Panc1 (cell line): ENCODE measurements at regions not wholly inside any gene's neighbourhood (a gene's known extent, or its start where the extent isn't known, plus 50 kb on each side); places are given as distances from the start of the nearest gene placed in this dataset.

ENCODE experiments used
- ATAC-seq: fragments of 200-7000 bp; cut with Tn5 transposase; 2 replicates; pipeline ENCODE4 v1.9.1; 2020; ENCODE audit warnings: mild to moderate bottlenecking, moderate library complexity
- BruUV-seq: library from RNA; stranded (reverse); fragments of 400-500 nt; replicated peaks from 2 replicates; lab custom pipeline; 2021; lab: Mats Ljungman, UMichigan
- CTCF ChIA-PET: fragments of 300-600 bp; sonication (Branson Sonifier 250); formaldehyde crosslinking; loops from one replicate; lab custom pipeline; 2022; ENCODE audit warnings: antibody characterized with exemption; lab: Charles Lee
- POLR2A ChIA-PET: fragments of 300-600 bp; sonication (Branson Sonifier 250); formaldehyde crosslinking; loops from one replicate; lab custom pipeline; 2022; ENCODE audit warnings: antibody characterized with exemption; lab: Charles Lee
- DNase-seq: peaks from one replicate; pipeline ENCODE4 v3.0.0-alpha.2; 2010; ENCODE audit warnings: low read depth, low spot score
- H3K27ac ChIP-seq: 2 replicates; pipeline ENCODE4 v1.5.1; 2011; ENCODE audit warnings: mild to moderate bottlenecking, low read length, inconsistent platforms
- H3K27me3 ChIP-seq: fragments of 200-500 bp; sonication (Bioruptor generic); 2 replicates; pipeline ENCODE4 v1.6.0; 2014; ENCODE audit warnings: low read length, inconsistent platforms; ENCODE audit not compliant: control insufficient read depth, insufficient read depth
- H3K36me3 ChIP-seq: fragments of 200-500 bp; sonication (Bioruptor generic); 2 replicates; pipeline ENCODE4 v1.5.1; 2014; ENCODE audit warnings: inconsistent platforms, mild to moderate bottlenecking, low read length, moderate library complexity; ENCODE audit not compliant: control insufficient read depth, insufficient read depth
- H3K4me1 ChIP-seq: 2 replicates; pipeline ENCODE4 v1.5.1; 2011; ENCODE audit warnings: inconsistent platforms, mild to moderate bottlenecking, low read length, moderate library complexity; ENCODE audit not compliant: control insufficient read depth, insufficient read depth
- H3K4me3 ChIP-seq, 2 experiments: 2 replicates each; pipeline ENCODE4 v1.5.1; 2011 to 2012; ENCODE audit warnings: low read depth in 2 of 2, low read length in 2 of 2, mild to moderate bottlenecking in 2 of 2, inconsistent platforms in 1 of 2, moderate library complexity in 1 of 2
- H3K9me3 ChIP-seq: fragments of 200-500 bp; sonication (Bioruptor generic); 2 replicates; pipeline ENCODE4 v1.5.1; 2014; ENCODE audit warnings: low read depth, mild to moderate bottlenecking, inconsistent platforms, low read length, moderate library complexity; ENCODE audit not compliant: control insufficient read depth, insufficient read depth
- POLR2AphosphoS5 ChIP-seq: IDR thresholded peaks from 2 replicates; pipeline ENCODE4 v1.6.1; 2012; ENCODE audit warnings: mild to moderate bottlenecking, low read depth, low read length, moderate library complexity
- REST ChIP-seq, 2 experiments: IDR thresholded peaks; 2 replicates each; pipeline ENCODE4 v1.6.1; 2011 to 2012; ENCODE audit warnings: low read depth in 2 of 2, control low read depth in 1 of 2, low read length in 1 of 2, mild to moderate bottlenecking in 1 of 2, moderate library complexity in 1 of 2; ENCODE audit not compliant: insufficient read depth in 1 of 2
- SIN3A ChIP-seq: IDR thresholded peaks from 2 replicates; pipeline ENCODE4 v1.6.1; 2012; ENCODE audit warnings: low read depth, mild to moderate bottlenecking, low read length, moderate library complexity, borderline replicate concordance; ENCODE audit not compliant: insufficient read depth
- TCF7L2 ChIP-seq: IDR thresholded peaks from 2 replicates; pipeline ENCODE4 v1.6.1; 2011; ENCODE audit warnings: mild to moderate bottlenecking, low read depth, low read length, inconsistent platforms
- in situ Hi-C: cut with HindIII; loops from 2 replicates; pipeline ENCODE4 v1.10.0; 2016; ENCODE audit warnings: low sequenced_read_pairs, low pct_unique_long_range_greater_than_20kb
- intact Hi-C: fragments of 100-400 bp; cut with micrococcal nuclease; formaldehyde crosslinking; loops from one replicate; pipeline ENCODE4 v1.10.0; 2022; ENCODE audit not compliant: unreplicated experiment
- TF ChIP-seq, protein P1 (sequence below): fragments of 450-650 bp; IDR thresholded peaks from 2 replicates; pipeline ENCODE4 v1.5.1; 2017; ENCODE audit warnings: mild to moderate bottlenecking

- CTCF ChIA-PET, result no interaction called here
These were observed 129.8 kb upstream of the RAB6C start for GRCh38 chr2:129849559-129850160.

GRCh38 chr2:129857200-129857599 lies 122.3 kb upstream of the RAB6C start:
- Histone ChIP-seq H3K4me1 (no peaks in the 10 kb centered on the region), H3K9me3 (no peaks in the 10 kb centered on the region), H3K36me3 (no peaks in the 10 kb centered on the region), H3K27ac (no peak overlapping the region), H3K4me3 (no peak overlapping the region), H3K27me3 (peaks cover 3% of the 10 kb centered on the region; the same call in 1 of the 2 replicates)
- ChIA-PET CTCF (no interaction called here), POLR2A (no interaction called here)
- BruUV-seq, result no TSS peak
- intact Hi-C loops, result no loop called here
- DNase-seq (no peak), ATAC-seq (no peak)
- TF ChIP-seq, protein P1, sequence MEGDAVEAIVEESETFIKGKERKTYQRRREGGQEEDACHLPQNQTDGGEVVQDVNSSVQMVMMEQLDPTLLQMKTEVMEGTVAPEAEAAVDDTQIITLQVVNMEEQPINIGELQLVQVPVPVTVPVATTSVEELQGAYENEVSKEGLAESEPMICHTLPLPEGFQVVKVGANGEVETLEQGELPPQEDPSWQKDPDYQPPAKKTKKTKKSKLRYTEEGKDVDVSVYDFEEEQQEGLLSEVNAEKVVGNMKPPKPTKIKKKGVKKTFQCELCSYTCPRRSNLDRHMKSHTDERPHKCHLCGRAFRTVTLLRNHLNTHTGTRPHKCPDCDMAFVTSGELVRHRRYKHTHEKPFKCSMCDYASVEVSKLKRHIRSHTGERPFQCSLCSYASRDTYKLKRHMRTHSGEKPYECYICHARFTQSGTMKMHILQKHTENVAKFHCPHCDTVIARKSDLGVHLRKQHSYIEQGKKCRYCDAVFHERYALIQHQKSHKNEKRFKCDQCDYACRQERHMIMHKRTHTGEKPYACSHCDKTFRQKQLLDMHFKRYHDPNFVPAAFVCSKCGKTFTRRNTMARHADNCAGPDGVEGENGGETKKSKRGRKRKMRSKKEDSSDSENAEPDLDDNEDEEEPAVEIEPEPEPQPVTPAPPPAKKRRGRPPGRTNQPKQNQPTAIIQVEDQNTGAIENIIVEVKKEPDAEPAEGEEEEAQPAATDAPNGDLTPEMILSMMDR, result no peak
- no peak for TF ChIP-seq POLR2AphosphoS5
- TF ChIP-seq SIN3A, result no peak
- TF ChIP-seq REST (IDR thresholded peaks at IDR 0.05; ENCODE audit: insufficient read depth in 1 of 2, low read depth in 2 of 2, low read length in 1 of 2), result no peak
- no peak for TF ChIP-seq TCF7L2
- in situ Hi-C loops, result no loop called here

More at GRCh38 chr2:129849559-129850160, 129.8 kb upstream of the RAB6C start:
- Histone ChIP-seq H3K36me3 (no peaks in the 10 kb centered on the region), H3K4me3 (no peak overlapping the region), H3K4me1 (no peaks in the 10 kb centered on the region; the same call in 1 of the 2 replicates), H3K27me3 (peaks cover 3% of the 10 kb centered on the region; the same call in 1 of the 2 replicates), H3K27ac (no peak overlapping the region), H3K9me3 (no peaks in the 10 kb centered on the region)
- peak; percentile 85 for ATAC-seq
- intact Hi-C loops (no loop called here), in situ Hi-C loops (no loop called here)
- peak; percentile 53 for DNase-seq
- no TSS peak for BruUV-seq
- POLR2A ChIA-PET, result no interaction called here
- no peak for TF ChIP-seq REST (IDR thresholded peaks at IDR 0.05; ENCODE audit: insufficient read depth in 1 of 2, low read depth in 2 of 2, low read length in 1 of 2)
- TF ChIP-seq, protein P1, result peak; percentile 71
